Gastrocnemius medialis (tissue), 4 donors: ENCODE measurements at regions not wholly inside any gene's neighbourhood (a gene's known extent, or its start where the extent isn't known, plus 50 kb on each side); places are given as distances from the start of the nearest gene placed in this dataset.

ENCODE experiments used
- ATAC-seq, 2 donors: fragments of 150-250 bp; one replicate each; pipeline ENCODE4 v1.9.1; 2016
- DNase-seq, 2 donors: peaks; one replicate each; pipeline ENCODE4 v3.0.0-alpha.2; 2019
- H3K27ac ChIP-seq, 4 donors: fragments of 200-600 bp; sonication (generic); 1 replicate in 1 of 4; 2 replicates in 3 of 4; pipeline ENCODE4 v1.5.1; 2016 to 2018; ENCODE audit warnings: mild to moderate bottlenecking in 2 of 4, moderate library complexity in 1 of 4
- H3K27me3 ChIP-seq, 3 donors: fragments of 200-600 bp; sonication (generic) in 2 of 3; 1 replicate in 1 of 3; 2 replicates in 2 of 3; pipeline versions ENCODE4 v1.5.1 to v1.6.0; 2016 to 2019; ENCODE audit warnings: mild to moderate bottlenecking in 1 of 3, moderate library complexity in 1 of 3
- H3K36me3 ChIP-seq, 2 donors: fragments of 200-600 bp; sonication (generic) in 1 of 2; one replicate each; pipeline ENCODE4 v1.5.1; 2017 to 2018
- H3K4me1 ChIP-seq, 2 donors: fragments of 200-600 bp; sonication (generic) in 1 of 2; one replicate each; pipeline ENCODE4 v1.5.1; 2016 to 2017; ENCODE audit warnings: mild to moderate bottlenecking in 2 of 2
- H3K4me3 ChIP-seq, 4 donors: fragments of 200-600 bp; sonication (generic) in 3 of 4; 1 replicate in 1 of 4; 2 replicates in 3 of 4; pipeline ENCODE4 v1.5.1; 2016 to 2019; ENCODE audit warnings: mild to moderate bottlenecking in 2 of 4
- H3K9me3 ChIP-seq, 3 donors: fragments of 200-600 bp; sonication (generic) in 2 of 3; 1 replicate in 1 of 3; 2 replicates in 2 of 3; pipeline ENCODE4 v1.5.1; 2016 to 2019
- POLR2A ChIP-seq, 2 donors: fragments of 450-650 bp; IDR thresholded peaks; one replicate each; pipeline ENCODE4 v1.6.1; 2017; ENCODE audit warnings: antibody characterized with exemption in 2 of 2, mild to moderate bottlenecking in 2 of 2, moderate library complexity in 2 of 2
- in situ Hi-C, 4 donors: fragments of 200-750 bp; cut with MboI; loops; one replicate each; pipeline versions ENCODE4 v1.15.0 to v1.8.0; 2017; ENCODE audit warnings: low sequenced_read_pairs in 4 of 4
- intact Hi-C: fragments of 100-400 bp; cut with DNase I; formaldehyde crosslinking; loops from one replicate; pipeline ENCODE4 v1.15.1; 2023; ENCODE audit warnings: low total_unique reads
- TF ChIP-seq, protein P1 (sequence below), 5 experiments: fragments of 450-650 bp in 3 of 5; fragments of 200-600 bp in 2 of 5; sonication (generic) in 2 of 5; IDR thresholded peaks in 4 of 5; conservative IDR thresholded peaks in 1 of 5; 1 replicate in 4 of 5; 2 replicates in 1 of 5; pipeline ENCODE4 v1.5.1; 2016 to 2019; ENCODE audit warnings: antibody characterized with exemption in 5 of 5, mild to moderate bottlenecking in 3 of 5, moderate library complexity in 3 of 5

DNA sequence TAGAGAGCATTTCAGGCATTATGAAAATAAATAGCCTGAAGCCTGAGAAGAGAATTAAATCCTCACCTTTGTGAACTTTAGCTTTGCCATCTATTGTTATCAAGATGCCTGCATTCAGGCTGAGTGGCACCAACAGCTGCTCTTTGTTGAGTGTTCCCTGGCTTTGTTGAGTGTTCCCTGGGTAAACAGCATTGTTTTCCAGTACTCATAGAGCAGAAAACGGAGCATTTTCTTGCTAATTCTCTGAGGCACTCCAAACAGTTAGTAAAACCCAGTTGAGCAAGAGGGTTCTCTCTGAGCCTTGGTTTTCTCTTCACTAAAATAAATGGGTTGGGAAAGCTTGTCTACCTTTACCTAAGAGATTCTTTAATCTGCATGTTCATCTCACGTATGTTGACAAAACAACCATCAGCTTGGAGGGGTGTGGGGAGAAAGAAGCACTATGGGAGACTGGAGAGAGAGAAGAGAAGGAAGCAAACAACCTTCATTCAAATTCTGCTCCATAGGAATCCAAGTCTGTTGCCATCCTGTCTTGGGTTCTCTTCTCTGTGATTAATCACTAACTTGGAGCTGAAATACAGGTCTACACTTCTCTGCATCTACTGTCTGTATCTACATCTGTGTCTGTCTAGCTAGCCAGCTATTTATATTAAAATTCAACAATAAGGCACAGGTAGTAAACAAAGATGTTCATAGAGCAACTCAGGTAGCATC lies 567.0 kb upstream of the SOX11 start:
- H3K36me3 ChIP-seq: no peaks in the 10 kb centered on the region
- DNase-seq (no peak), ATAC-seq (no peak)
- no peaks in the 10 kb centered on the region for H3K27me3 ChIP-seq
- intact Hi-C loops: no loop called here
- no peak overlapping the region for H3K4me3 ChIP-seq
- TF ChIP-seq, protein P1, sequence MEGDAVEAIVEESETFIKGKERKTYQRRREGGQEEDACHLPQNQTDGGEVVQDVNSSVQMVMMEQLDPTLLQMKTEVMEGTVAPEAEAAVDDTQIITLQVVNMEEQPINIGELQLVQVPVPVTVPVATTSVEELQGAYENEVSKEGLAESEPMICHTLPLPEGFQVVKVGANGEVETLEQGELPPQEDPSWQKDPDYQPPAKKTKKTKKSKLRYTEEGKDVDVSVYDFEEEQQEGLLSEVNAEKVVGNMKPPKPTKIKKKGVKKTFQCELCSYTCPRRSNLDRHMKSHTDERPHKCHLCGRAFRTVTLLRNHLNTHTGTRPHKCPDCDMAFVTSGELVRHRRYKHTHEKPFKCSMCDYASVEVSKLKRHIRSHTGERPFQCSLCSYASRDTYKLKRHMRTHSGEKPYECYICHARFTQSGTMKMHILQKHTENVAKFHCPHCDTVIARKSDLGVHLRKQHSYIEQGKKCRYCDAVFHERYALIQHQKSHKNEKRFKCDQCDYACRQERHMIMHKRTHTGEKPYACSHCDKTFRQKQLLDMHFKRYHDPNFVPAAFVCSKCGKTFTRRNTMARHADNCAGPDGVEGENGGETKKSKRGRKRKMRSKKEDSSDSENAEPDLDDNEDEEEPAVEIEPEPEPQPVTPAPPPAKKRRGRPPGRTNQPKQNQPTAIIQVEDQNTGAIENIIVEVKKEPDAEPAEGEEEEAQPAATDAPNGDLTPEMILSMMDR (IDR thresholded peaks at IDR 0.05 in 4 of 5, conservative IDR thresholded peaks at IDR 0.05 in 1 of 5): no peak
- no peak for TF ChIP-seq POLR2A (IDR thresholded peaks at IDR 0.05)
- H3K9me3 ChIP-seq: no peaks in the 10 kb centered on the region
- in situ Hi-C loops: no loop called here
- peak overlapping the region in 2 of 4 donors; percentile 29 to 43 for H3K27ac ChIP-seq
- H3K4me1 ChIP-seq: no peaks in the 10 kb centered on the region

DNA sequence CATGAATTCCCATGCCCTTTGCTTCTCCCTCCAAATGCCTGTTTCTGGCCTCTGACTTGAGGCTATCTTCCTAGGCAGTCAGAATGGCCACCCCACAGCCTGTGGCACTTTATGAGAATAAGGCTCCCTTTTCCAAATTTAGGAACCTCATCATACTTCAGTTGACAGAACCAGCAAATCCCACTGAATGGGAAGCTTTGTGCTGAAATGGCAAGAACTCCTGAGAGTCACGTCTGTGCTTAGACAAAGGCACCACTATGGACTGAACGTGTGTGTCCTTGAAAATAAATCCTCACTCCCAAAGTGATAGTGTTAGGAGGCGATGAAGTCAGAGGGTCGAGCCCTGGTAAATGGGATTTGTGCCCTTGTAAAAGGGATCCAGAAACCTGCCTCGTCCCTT lies 559.9 kb upstream of the SOX11 start:
- H3K27ac ChIP-seq: no peak overlapping the region
- H3K36me3 ChIP-seq: no peaks in the 10 kb centered on the region
- ATAC-seq (no peak), DNase-seq (no peak)
- H3K4me1 ChIP-seq: no peaks in the 10 kb centered on the region
- H3K27me3 ChIP-seq: no peaks in the 10 kb centered on the region
- H3K4me3 ChIP-seq: no peak overlapping the region
- in situ Hi-C loops: no loop called here
- TF ChIP-seq, protein P1 (IDR thresholded peaks at IDR 0.05 in 4 of 5, conservative IDR thresholded peaks at IDR 0.05 in 1 of 5): no peak
- no peak for TF ChIP-seq POLR2A (IDR thresholded peaks at IDR 0.05)
- intact Hi-C loops: no loop called here
- no peaks in the 10 kb centered on the region for H3K9me3 ChIP-seq

DNA sequence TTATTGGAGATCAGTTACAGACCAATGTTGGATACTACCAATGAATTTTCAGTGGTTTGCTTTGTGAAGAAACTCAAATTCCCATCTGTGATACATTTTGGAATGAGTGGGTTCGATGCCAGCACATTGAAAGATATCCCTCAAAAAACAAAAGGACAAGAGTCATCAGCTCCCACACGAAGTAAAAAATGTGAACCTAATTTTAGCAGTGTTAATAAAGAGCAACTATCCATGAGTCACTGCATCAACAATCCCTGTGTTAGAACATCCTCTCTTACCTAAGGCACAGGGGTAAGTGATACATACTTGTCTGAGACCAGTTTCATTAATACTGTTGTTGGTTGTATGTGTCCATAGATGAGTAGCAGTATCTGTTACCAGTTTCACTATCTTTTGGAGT lies 551.8 kb upstream of the SOX11 start:
- H3K27me3 ChIP-seq: no peaks in the 10 kb centered on the region
- H3K4me3 ChIP-seq: no peak overlapping the region
- DNase-seq (no peak), ATAC-seq (peak in 1 of 2 donors; percentile 56)
- no peaks in the 10 kb centered on the region for H3K36me3 ChIP-seq
- H3K9me3 ChIP-seq: no peaks in the 10 kb centered on the region
- intact Hi-C loops: no loop called here
- no peak overlapping the region for H3K27ac ChIP-seq
- TF ChIP-seq POLR2A (IDR thresholded peaks at IDR 0.05): no peak
- TF ChIP-seq, protein P1 (IDR thresholded peaks at IDR 0.05 in 4 of 5, conservative IDR thresholded peaks at IDR 0.05 in 1 of 5): no peak
- H3K4me1 ChIP-seq: no peaks in the 10 kb centered on the region
- in situ Hi-C loops: no loop called here

DNA sequence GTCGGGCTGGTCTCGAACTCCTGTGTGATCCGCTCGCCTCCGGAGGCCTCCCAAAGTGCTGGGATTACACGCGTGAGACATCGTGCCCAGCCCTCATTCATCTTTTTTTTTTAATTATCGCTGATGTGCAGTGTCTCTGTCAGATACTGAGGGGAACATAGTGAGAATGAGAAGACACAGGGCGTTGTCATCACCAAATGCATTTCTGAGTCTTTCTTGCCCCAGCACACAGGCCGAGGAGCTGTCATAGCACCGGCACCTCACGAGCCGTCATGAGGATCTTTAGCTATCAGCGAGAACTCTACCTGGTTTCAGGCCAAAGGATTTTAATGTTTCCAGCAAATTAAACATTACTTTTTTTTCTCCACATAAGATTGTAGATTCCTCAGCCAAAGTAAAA lies 548.0 kb upstream of the SOX11 start:
- DNase-seq (no peak), ATAC-seq (no peak)
- Histone ChIP-seq H3K36me3 (no peaks in the 10 kb centered on the region), H3K27ac (no peak overlapping the region), H3K27me3 (no peaks in the 10 kb centered on the region), H3K4me3 (no peak overlapping the region), H3K4me1 (no peaks in the 10 kb centered on the region), H3K9me3 (no peaks in the 10 kb centered on the region)
- TF ChIP-seq, protein P1 (IDR thresholded peaks at IDR 0.05 in 4 of 5, conservative IDR thresholded peaks at IDR 0.05 in 1 of 5): no peak
- no peak for TF ChIP-seq POLR2A (IDR thresholded peaks at IDR 0.05)
- intact Hi-C loops (no loop called here), in situ Hi-C loops (no loop called here)

DNA sequence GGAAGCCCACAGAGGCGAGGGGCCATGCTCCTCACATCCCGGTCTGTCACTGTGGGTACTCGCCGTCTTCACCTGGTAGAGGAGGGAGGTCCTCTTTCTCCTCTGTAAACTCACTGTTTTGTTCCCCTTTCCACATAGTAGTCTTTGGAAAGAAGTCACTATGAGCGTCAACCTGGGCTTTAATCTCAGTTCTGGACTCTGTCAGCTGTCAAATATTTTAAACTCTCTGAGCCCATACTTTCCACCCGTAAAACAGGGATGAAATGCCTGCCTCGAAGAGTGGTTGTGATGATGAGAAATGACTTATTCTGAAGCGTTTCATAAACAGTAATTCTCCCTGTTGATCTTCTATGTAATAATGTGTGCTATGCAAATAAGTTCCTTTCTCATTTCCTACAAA lies 547.1 kb upstream of the SOX11 start:
- Histone ChIP-seq H3K9me3 (no peaks in the 10 kb centered on the region), H3K27ac (no peak overlapping the region), H3K27me3 (no peaks in the 10 kb centered on the region), H3K4me3 (no peak overlapping the region), H3K4me1 (no peaks in the 10 kb centered on the region), H3K36me3 (no peaks in the 10 kb centered on the region)
- TF ChIP-seq, protein P1 (IDR thresholded peaks at IDR 0.05 in 4 of 5, conservative IDR thresholded peaks at IDR 0.05 in 1 of 5): no peak
- DNase-seq (no peak), ATAC-seq (no peak)
- in situ Hi-C loops (no loop called here), intact Hi-C loops (no loop called here)
